Body of pancreas (tissue), 4 donors: ENCODE measurements at regions not wholly inside any gene's neighbourhood (a gene's known extent, or its start where the extent isn't known, plus 50 kb on each side); places are given as distances from the start of the nearest gene placed in this dataset.

Source experiments
- ATAC-seq: fragments of 150-250 bp; one replicate; pipeline ENCODE4 v1.9.1; 2016
- DNase-seq, 4 donors: peaks; one replicate each; pipeline ENCODE4 v3.0.0-alpha.2; 2019
- H3K27ac ChIP-seq, 4 donors: fragments of 200-600 bp; sonication (generic); 1 replicate in 3 of 4; 2 replicates in 1 of 4; pipeline versions ENCODE4 v1.5.1 to v1.6.1; 2016 to 2019; ENCODE audit warnings: mild to moderate bottlenecking in 1 of 4, mixed read lengths in 1 of 4, moderate library complexity in 1 of 4
- H3K27me3 ChIP-seq, 2 donors: fragments of 200-600 bp; sonication (generic); one replicate each; pipeline ENCODE4 v1.6.0; 2016; ENCODE audit warnings: mild to moderate bottlenecking in 1 of 2
- H3K36me3 ChIP-seq, 2 donors: fragments of 200-600 bp; sonication (generic); replicated peaks in 1 of 2; 2 replicates each; pipeline ENCODE4 v1.5.1; 2016; ENCODE audit warnings: low read depth in 2 of 2; ENCODE audit not compliant: insufficient read depth in 1 of 2
- H3K4me1 ChIP-seq: fragments of 200-600 bp; sonication (generic); one replicate; pipeline ENCODE4 v1.6.0; 2016
- H3K4me3 ChIP-seq, 2 donors: fragments of 200-600 bp; sonication (generic); 1 replicate in 1 of 2; 2 replicates in 1 of 2; pipeline ENCODE4 v1.5.1; 2016 to 2019
- H3K9me3 ChIP-seq, 3 donors: fragments of 200-600 bp; sonication (generic); 1 replicate in 2 of 3; 2 replicates in 1 of 3; pipeline ENCODE4 v1.5.1; 2016
- POLR2A ChIP-seq, 3 donors: fragments of 450-650 bp; IDR thresholded peaks; one replicate each; pipeline ENCODE4 v1.6.1; 2016; ENCODE audit warnings: antibody characterized with exemption in 3 of 3, mild to moderate bottlenecking in 2 of 3
- WGBS, 2 donors: methylation state at CpG; one replicate each; pipeline ENCODE4 v1.1.5; 2017; 5-methylcytosine and 5-hydroxymethylcytosine counted together
- intact Hi-C: fragments of 100-400 bp; cut with DNase I; formaldehyde crosslinking; loops from one replicate; pipeline ENCODE4 v1.15.1; 2023
- TF ChIP-seq, protein P1 (sequence below), 7 experiments: fragments of 450-650 bp in 4 of 7; fragments of 200-600 bp in 3 of 7; sonication (generic) in 3 of 7; IDR thresholded peaks; one replicate each; pipeline ENCODE4 v1.5.1; 2016 to 2019; ENCODE audit warnings: antibody characterized with exemption in 7 of 7

DNA sequence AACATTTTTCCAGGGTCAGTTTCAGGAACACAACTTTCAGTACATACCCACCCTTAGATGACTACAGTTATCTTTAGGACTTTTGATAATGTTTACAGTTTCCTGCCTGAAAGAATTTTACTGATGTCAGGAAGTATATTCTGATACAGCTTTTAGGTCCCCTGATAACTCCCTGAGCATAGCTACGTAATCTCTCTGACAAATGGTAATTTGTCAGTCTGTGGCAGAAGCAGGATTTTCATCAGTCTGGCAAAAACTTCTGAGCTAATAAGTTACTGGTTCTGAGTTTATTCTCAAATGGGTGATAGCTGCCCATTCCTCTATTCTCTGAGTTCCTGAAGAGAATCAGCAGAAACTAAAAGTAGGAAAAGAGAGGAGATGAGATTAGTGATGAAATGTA, 270.1 kb upstream of the MTPN start:
- intact Hi-C loops = no loop called here
- H3K27ac ChIP-seq = no peak overlapping the region
- WGBS, 2 donors = 30 to 41% methylated on average over 1 of the region's 1 CpG
- no peak overlapping the region for H3K4me3 ChIP-seq
- DNase-seq (no peak), ATAC-seq (no peak)
- H3K9me3 ChIP-seq = no peaks in the 10 kb centered on the region
- no peaks in the 10 kb centered on the region for H3K36me3 ChIP-seq
- H3K27me3 ChIP-seq = no peaks in the 10 kb centered on the region
- no peaks in the 10 kb centered on the region for H3K4me1 ChIP-seq
- TF ChIP-seq, protein P1, sequence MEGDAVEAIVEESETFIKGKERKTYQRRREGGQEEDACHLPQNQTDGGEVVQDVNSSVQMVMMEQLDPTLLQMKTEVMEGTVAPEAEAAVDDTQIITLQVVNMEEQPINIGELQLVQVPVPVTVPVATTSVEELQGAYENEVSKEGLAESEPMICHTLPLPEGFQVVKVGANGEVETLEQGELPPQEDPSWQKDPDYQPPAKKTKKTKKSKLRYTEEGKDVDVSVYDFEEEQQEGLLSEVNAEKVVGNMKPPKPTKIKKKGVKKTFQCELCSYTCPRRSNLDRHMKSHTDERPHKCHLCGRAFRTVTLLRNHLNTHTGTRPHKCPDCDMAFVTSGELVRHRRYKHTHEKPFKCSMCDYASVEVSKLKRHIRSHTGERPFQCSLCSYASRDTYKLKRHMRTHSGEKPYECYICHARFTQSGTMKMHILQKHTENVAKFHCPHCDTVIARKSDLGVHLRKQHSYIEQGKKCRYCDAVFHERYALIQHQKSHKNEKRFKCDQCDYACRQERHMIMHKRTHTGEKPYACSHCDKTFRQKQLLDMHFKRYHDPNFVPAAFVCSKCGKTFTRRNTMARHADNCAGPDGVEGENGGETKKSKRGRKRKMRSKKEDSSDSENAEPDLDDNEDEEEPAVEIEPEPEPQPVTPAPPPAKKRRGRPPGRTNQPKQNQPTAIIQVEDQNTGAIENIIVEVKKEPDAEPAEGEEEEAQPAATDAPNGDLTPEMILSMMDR (IDR thresholded peaks at IDR 0.05) = no peak

DNA sequence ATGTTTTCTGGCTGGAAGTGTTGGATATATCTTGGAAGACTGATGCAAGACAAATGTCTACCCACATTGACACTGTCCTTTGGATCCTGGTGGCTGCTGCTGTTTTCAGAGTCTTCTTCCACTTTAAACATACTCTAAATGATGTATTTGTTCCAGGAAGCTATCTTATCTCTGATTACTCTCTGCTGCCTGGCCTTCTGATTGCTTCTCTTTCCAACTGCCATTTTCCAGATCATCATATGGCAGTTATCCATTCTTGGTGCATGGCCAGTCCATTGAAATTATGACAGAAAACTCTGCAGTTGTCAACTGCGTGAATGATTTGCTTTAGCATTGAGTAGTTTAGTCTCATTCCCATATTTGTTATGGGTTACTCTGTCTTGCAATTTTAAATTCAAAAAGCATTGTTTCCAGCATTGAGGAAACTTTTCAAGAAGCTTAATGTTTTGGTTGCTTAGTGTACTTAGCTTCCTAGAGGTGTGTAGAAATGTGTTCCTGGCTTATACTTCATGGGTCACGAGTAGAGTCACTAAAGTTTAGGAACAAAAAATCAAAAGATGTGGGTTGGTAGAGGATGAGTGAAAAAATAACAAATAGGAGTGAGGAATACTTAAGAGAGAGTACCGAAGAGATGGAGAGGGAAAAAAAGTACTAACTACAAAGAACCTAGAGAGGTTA, 268.3 kb upstream of the MTPN start:
- 60 to 69% methylated on average over 3 of the region's 3 CpGs for WGBS, 2 donors
- intact Hi-C loops = no loop called here

DNA sequence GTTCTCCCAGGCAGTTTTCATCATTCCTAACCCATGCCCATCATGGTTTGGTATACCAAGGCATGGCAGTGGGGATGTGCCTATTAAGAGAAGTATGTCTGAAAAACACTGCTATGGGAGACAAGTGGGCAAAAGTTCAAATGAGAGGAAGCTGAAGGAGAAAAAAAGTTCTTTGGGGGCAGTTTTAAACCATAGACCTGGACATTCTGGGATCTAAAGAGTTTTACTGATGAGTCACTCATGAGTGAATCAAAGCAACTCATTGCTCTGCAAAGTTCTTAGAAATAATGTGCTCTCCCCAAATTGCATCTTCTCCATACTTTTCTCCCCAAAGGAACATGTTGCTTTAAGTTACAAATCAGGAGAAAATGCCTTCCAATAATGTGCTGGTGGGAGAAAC, 256.9 kb upstream of the MTPN start:
- no peaks in the 10 kb centered on the region for H3K36me3 ChIP-seq
- DNase-seq (no peak), ATAC-seq (no peak)
- H3K27ac ChIP-seq = no peak overlapping the region
- H3K27me3 ChIP-seq = no peaks in the 10 kb centered on the region
- H3K9me3 ChIP-seq = peaks cover 0 to 6% (median 0%) of the 10 kb centered on the region in 3 donors
- H3K4me1 ChIP-seq = no peaks in the 10 kb centered on the region
- TF ChIP-seq, protein P1 (IDR thresholded peaks at IDR 0.05) = no peak
- no peak for TF ChIP-seq POLR2A (IDR thresholded peaks at IDR 0.05)
- no peak overlapping the region for H3K4me3 ChIP-seq
- intact Hi-C loops = no loop called here

More for the DNA sequence above, 268.3 kb upstream of the MTPN start:
- no peak overlapping the region for H3K4me3 ChIP-seq
- H3K36me3 ChIP-seq = no peaks in the 10 kb centered on the region
- no peak overlapping the region for H3K27ac ChIP-seq
- H3K9me3 ChIP-seq = no peaks in the 10 kb centered on the region
- no peaks in the 10 kb centered on the region for H3K4me1 ChIP-seq
- no peak for ATAC-seq
- H3K27me3 ChIP-seq = no peaks in the 10 kb centered on the region
- no peak for TF ChIP-seq POLR2A (IDR thresholded peaks at IDR 0.05)
- TF ChIP-seq, protein P1 (IDR thresholded peaks at IDR 0.05) = no peak
- no peak for DNase-seq

DNA sequence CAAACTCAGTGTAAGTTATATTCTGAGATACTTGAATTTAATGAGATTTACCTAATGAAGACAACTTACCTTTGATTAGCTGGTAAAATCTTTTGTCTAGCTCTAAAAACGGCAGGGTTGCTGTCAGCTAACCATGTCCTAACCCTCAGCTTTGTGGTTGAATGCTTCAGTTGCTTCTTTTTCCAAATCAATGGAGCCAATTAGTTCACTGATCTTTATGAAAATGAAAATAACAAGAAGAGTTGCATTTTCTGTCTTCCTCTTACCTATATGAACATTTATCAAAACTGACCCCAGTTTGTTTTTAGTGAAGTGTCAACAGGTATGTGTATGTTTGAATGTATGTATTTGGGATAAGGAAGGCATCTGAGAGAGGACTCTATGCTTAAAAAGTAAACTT, 253.1 kb upstream of the MTPN start:
- intact Hi-C loops = no loop called here

More for the DNA sequence above, 253.1 kb upstream of the MTPN start:
- no peak for DNase-seq
- 30 to 46% methylated on average over 1 of the region's 1 CpG for WGBS, 2 donors
- no peaks in the 10 kb centered on the region for H3K4me1 ChIP-seq
- H3K27me3 ChIP-seq = no peaks in the 10 kb centered on the region
- H3K9me3 ChIP-seq = peaks cover 0 to 6% (median 0%) of the 10 kb centered on the region in 3 donors
- no peak for ATAC-seq
- H3K36me3 ChIP-seq = no peaks in the 10 kb centered on the region
- no peak overlapping the region for H3K4me3 ChIP-seq
- no peak for TF ChIP-seq POLR2A (IDR thresholded peaks at IDR 0.05)
- TF ChIP-seq, protein P1 (IDR thresholded peaks at IDR 0.05) = no peak
- no peak overlapping the region for H3K27ac ChIP-seq
